ENCODE measurements at regions not wholly inside any gene's neighbourhood (a gene's known extent, or its start where the extent isn't known, plus 50 kb on each side); places are given as distances from the start of the nearest gene placed in this dataset.

DNA sequence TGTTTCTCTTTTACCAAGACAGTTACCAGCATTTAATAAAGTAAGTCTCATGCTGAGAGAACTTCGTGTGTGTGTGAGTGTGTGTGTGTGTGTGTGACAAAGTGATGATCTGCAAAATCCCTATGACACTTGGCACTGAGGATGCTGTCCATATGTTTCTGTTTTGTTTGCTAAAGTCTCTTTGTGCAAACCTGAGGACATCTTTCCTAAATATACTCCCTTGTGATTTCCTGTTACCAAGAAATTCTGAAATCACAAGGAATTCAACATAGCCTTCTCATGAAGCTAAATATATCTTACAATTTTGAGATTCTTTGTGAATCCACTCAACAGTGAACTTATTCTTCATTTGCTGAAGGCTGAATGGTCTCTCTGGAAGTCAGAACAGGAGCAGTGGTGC, 1359.7 kb upstream of the NRXN1 start:
- 3% methylated on average over 1 of the region's 1 CpG for WGBS (ENCODE audit: missing lambda C conversion rate)
- no peak for ATAC-seq
- no peak for FAIRE-seq
- no peak for DNase-seq (ENCODE audit: low read depth in 1 of 2, low spot score in 1 of 2)
- Histone ChIP-seq H3K9me3 (no peaks in the 10 kb centered on the region), H3K27ac (no peak overlapping the region), H3K4me1 (no peaks in the 10 kb centered on the region), H3K4me3 (no peak overlapping the region), H3K4me2 (no peak overlapping the region)
- no peak for TF ChIP-seq NPAS2 (CRISPR knock-in tag; IDR thresholded peaks at IDR 0.05; ENCODE audit: borderline replicate concordance)
- TF ChIP-seq KDM1A (IDR thresholded peaks at IDR 0.05; ENCODE audit: low read depth) = no peak
- TF ChIP-seq HOXB13 (CRISPR knock-in tag; IDR thresholded peaks at IDR 0.05; ENCODE audit: low read depth) = no peak
- no peak for TF ChIP-seq NFE2L2 (conservative IDR thresholded peaks at IDR 0.05; ENCODE audit: low read length)
- TF ChIP-seq HES2 (IDR thresholded peaks at IDR 0.05) = no peak
- TF ChIP-seq MAZ (IDR thresholded peaks at IDR 0.05; ENCODE audit: borderline replicate concordance, low read depth, low read length) = no peak
- no peak for TF ChIP-seq RFX5 (IDR thresholded peaks at IDR 0.05)
- TF ChIP-seq JUN (IDR thresholded peaks at IDR 0.05) = no peak
- TF ChIP-seq, protein P1, sequence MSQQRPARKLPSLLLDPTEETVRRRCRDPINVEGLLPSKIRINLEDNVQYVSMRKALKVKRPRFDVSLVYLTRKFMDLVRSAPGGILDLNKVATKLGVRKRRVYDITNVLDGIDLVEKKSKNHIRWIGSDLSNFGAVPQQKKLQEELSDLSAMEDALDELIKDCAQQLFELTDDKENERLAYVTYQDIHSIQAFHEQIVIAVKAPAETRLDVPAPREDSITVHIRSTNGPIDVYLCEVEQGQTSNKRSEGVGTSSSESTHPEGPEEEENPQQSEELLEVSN (IDR thresholded peaks at IDR 0.05; ENCODE audit: borderline replicate concordance, low read depth) = no peak
- no peak for TF ChIP-seq JUNB (IDR thresholded peaks at IDR 0.05)
- TF ChIP-seq EHF (CRISPR knock-in tag; IDR thresholded peaks at IDR 0.05) = no peak
- TF ChIP-seq RNF2 (IDR thresholded peaks at IDR 0.05; ENCODE audit: borderline replicate concordance, low read depth) = no peak
- TF ChIP-seq CHD2 (IDR thresholded peaks at IDR 0.05; ENCODE audit: low read length, partially characterized antibody) = no peak
- POLR2A ChIA-PET = no interaction called here
- CTCF ChIA-PET = no interaction called here

- no peak for ATAC-seq
- POLR2A ChIA-PET = no interaction called here
- no peak for FAIRE-seq
Observed at GRCh38 chr2:52390651-52391050, 1358.7 kb upstream of the NRXN1 start.

DNA sequence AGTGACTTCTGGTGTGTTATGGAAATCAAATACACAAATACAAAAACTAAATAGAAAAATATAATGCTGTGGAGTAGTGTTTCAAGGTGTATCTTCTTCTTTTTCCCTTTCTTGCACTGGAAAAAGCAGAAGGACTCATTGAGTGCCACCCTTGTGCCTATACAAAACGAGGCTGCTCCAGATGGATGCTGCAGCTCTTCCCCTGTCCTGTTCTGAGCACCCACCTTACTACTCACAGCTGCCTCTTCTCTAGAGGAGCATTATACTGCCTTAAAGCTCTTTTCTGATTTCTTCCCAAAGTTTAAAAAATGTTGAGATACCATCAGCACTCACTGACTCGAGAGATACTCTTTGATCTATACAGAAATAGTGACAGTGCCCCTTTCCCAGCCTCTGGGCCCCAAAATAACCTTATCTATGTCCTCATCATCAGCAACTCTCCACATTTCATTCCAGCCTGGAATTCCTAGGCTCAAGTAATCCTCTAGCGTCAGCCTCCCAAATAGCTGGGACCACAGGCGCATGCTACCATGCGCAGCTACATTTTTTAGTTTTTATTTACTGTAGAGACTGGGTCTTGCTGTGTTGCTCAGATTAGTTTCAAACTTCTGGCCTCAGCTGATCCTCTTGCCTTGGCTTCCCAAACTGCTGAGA, 1356.1 kb upstream of the NRXN1 start:
- Histone ChIP-seq H3K4me3 (no peak overlapping the region), H3K27ac (no peak overlapping the region), H3K9me3 (no peaks in the 10 kb centered on the region), H3K4me1 (no peaks in the 10 kb centered on the region), H3K4me2 (no peak overlapping the region)
- TF ChIP-seq HEYL (CRISPR knock-in tag; IDR thresholded peaks at IDR 0.05) (no peak), POLR2A (IDR thresholded peaks at IDR 0.05; ENCODE audit: low read length) (no peak), CEBPB (IDR thresholded peaks at IDR 0.05) (no peak), NR3C1 (IDR thresholded peaks at IDR 0.05) (no peak), NFE2L2 (conservative IDR thresholded peaks at IDR 0.05; ENCODE audit: low read length) (no peak), HMGXB4 (CRISPR knock-in tag; IDR thresholded peaks at IDR 0.05; ENCODE audit: borderline replicate concordance) (no peak)
- ChIA-PET CTCF (no interaction called here), POLR2A (no interaction called here)
- no peak for DNase-seq (ENCODE audit: low read depth in 1 of 2, low spot score in 1 of 2)
- 58% methylated on average over 5 of the region's 5 CpGs for WGBS (ENCODE audit: missing lambda C conversion rate)
- no peak for ATAC-seq
- FAIRE-seq = no peak

More at GRCh38 chr2:52390651-52391050, 1358.7 kb upstream of the NRXN1 start:
- Histone ChIP-seq H3K4me1 (no peaks in the 10 kb centered on the region), H3K4me3 (no peak overlapping the region), H3K9me3 (no peaks in the 10 kb centered on the region), H3K27ac (no peak overlapping the region), H3K4me2 (no peak overlapping the region)
- DNase-seq (ENCODE audit: low read depth in 1 of 2, low spot score in 1 of 2) = no peak
- CTCF ChIA-PET = interaction anchor here (1.1 kb wide), 1 partner anchor 10 kb away, joined by 3 read pairs; no protein-coding TSS in a partner anchor
- no peak for TF ChIP-seq RFX5 (IDR thresholded peaks at IDR 0.05)

DNA sequence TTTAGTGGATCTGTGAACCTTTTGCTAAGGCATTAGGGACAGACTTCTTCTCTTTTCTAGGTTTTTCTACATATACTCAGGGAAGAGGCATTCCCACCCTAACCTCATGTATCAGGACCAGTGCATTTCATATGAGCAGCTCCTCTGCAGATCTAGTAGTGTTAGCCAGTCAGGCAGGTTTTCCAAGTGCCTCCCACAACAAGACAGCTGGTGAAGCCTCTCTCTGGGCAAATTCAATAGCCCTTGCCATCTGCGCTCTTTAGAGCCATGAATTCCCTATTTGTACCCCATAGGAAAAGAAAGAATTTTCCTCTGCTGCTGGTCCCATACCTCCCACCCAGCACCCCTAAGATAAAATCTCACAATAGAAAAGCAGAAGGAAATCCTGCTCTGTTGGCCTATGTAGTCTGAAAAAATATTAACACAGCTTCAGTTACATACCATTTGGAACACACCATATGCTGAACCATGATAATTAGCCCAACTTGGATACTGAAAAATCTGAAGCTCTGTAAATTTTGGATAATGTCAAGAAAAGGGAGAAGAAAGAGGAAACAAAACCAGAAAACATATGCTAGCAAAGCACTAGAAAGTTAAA, 1354.6 kb upstream of the NRXN1 start:
- Histone ChIP-seq H3K4me1 (no peaks in the 10 kb centered on the region), H3K27ac (no peak overlapping the region), H3K9me3 (no peaks in the 10 kb centered on the region; the same call in 2 of the 3 replicates), H3K4me3 (no peak overlapping the region), H3K4me2 (no peak overlapping the region)
- TF ChIP-seq POLR2AphosphoS2 (conservative IDR thresholded peaks at IDR 0.05; ENCODE audit: low read length) (no peak), HMGXB4 (CRISPR knock-in tag; IDR thresholded peaks at IDR 0.05; ENCODE audit: borderline replicate concordance) (no peak), ZSCAN20 (CRISPR knock-in tag; IDR thresholded peaks at IDR 0.05) (no peak), KDM1A (IDR thresholded peaks at IDR 0.05; ENCODE audit: low read depth) (no peak), HOXB13 (CRISPR knock-in tag; IDR thresholded peaks at IDR 0.05; ENCODE audit: low read depth) (no peak), EHMT2 (IDR thresholded peaks at IDR 0.05; ENCODE audit: low read depth) (no peak), HOXA7 (CRISPR knock-in tag; IDR thresholded peaks at IDR 0.05) (no peak)
- TF ChIP-seq, protein P2, sequence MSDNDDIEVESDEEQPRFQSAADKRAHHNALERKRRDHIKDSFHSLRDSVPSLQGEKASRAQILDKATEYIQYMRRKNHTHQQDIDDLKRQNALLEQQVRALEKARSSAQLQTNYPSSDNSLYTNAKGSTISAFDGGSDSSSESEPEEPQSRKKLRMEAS (IDR thresholded peaks at IDR 0.05) = no peak
- TF ChIP-seq, protein P3, sequence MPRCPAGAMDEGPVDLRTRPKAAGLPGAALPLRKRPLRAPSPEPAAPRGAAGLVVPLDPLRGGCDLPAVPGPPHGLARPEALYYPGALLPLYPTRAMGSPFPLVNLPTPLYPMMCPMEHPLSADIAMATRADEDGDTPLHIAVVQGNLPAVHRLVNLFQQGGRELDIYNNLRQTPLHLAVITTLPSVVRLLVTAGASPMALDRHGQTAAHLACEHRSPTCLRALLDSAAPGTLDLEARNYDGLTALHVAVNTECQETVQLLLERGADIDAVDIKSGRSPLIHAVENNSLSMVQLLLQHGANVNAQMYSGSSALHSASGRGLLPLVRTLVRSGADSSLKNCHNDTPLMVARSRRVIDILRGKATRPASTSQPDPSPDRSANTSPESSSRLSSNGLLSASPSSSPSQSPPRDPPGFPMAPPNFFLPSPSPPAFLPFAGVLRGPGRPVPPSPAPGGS (IDR thresholded peaks at IDR 0.05) = no peak
- ATAC-seq (no peak), FAIRE-seq (no peak), DNase-seq (ENCODE audit: low read depth in 1 of 2, low spot score in 1 of 2) (no peak)
- POLR2A ChIA-PET = no interaction called here
- CTCF ChIA-PET = no interaction called here
- WGBS (ENCODE audit: missing lambda C conversion rate) = 89% methylated on average over 1 of the region's 1 CpG

All from A549 (cell line).